GM21367 (cell line): ENCODE measurements at regions not wholly inside any gene's neighbourhood (a gene's known extent, or its start where the extent isn't known, plus 50 kb on each side); places are given as distances from the start of the nearest gene placed in this dataset.

Source experiments
- ATAC-seq: cut with Tn5 transposase; IDR thresholded peaks from one replicate; pipeline ENCODE4 v1.9.1; 2021; ENCODE audit not compliant: unreplicated experiment

DNA sequence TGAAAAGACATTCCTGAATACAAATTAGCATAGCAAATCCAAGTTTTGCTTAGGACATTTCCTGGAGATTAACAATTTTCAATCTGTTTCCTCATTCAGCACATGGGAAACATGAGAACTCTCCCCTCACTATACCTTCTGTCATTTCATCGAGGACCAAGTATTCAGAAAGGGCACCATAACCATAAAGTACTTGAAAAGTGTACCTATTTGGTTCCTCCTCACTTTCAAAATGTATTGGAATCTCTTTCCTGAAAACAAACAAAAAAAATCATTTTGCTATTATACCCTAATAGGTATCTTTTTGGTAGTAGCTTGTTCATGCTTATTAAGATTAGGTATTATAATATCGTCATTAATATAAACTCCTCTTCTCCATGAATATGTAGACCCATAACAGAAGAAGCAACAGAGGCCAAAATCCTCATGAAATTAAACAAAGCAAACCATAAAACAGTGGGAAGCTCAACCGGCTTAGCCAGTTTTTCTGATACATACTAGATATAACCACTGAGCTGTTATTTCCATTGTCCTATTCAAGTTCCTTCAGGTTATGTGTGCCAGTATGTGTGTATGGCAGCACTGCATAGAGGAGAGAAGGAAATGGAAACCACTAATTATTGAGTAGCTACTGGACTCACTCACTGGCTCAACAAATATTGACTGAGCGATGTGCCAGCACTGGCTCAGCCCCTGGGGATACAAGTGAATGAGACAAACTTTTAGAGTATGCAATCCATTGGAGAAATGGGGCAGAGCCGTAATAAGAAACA is 274.0 kb downstream of the MAFB start:
- ATAC-seq = no peak

- no peak for ATAC-seq
Measured at GRCh38 chr20:40410028-40410427, 279.0 kb downstream of the MAFB start.

DNA sequence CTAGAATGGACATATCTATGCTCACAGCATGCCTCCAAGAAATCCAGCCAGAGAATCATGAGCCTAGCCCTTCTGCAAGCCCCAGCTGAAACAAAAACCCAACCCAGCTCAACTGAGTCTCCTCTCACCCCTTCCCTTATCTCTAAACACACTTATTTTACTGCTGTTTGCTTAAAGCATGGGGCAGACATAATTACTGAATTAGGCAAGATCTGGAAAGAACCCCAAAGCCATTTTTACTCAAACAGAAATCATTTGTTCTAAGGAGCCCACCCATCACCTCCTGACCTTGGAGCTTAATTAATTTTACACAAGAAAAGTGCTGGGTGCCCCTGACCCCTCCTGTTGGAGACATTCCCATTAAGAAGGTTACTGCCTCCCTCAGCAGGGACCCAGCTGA is 291.6 kb downstream of the MAFB start:
- no peak for ATAC-seq

DNA sequence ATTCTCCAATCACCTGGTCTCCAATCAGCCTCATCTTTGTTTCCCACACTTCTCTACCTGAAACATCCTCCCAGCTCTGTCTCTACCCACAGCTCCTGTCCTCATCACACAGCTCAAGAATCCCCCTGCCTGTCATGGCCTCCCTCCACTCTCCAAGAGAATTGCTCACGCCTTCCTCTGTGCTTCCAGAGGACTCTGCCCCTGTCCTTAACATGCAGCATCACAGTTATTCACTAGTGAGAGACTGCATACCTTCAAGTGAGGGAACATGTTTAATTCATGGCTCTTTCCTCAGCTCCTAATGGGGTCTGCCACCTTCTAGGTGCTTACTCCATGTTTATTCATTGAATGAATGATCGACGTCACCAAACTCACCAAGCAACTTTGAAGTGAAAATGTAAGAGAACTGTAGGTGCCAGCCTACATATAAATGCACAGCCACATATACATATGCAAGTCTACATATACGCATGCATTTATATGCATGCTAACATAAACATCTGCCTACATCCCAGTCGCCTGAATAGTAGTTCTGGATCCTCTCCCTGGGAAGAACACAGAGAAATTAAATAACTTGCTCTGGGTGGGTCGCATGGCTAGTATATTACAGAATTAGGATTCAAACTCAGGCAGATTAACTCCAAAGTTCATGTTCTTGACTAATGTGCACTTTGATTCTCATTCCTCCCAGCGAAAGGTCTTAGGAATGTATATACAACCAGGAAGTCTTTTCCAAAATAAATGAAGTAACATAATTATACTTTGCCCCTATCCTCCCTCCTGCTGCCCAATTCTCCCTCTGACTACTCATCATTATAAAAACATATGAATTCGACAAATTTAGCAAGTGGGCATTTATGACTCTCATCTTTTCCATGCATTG is 295.6 kb downstream of the MAFB start:
- no peak for ATAC-seq

- no peak for ATAC-seq
Measured at GRCh38 chr20:40390654-40391053, 298.4 kb downstream of the MAFB start.

- ATAC-seq = no peak
Measured at GRCh38 chr20:40370800-40371199, 318.2 kb downstream of the MAFB start.

DNA sequence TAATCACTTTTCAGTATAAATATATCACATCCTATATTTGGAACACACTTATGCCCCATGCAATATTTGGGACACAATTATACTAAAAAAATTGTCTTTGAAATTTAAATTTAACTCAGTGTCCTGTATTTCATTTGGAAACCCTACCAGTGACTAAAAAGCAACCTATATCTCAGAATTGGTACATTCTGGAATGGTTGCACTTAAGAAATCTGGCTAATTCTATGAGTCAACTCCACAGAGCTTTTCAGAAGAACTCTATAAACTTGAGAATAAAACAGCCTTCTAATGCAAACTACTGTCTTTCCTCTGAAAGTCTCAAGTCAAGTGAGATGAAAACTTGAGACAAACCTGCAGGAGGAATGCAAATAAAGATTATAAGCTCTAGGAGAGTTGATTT is 320.2 kb downstream of the MAFB start:
- ATAC-seq = no peak

- ATAC-seq = no peak
Measured at GRCh38 chr20:40361916-40362315, 327.1 kb downstream of the MAFB start.

- ATAC-seq = no peak
Measured at GRCh38 chr20:40359131-40359912, 329.7 kb downstream of the MAFB start.

DNA sequence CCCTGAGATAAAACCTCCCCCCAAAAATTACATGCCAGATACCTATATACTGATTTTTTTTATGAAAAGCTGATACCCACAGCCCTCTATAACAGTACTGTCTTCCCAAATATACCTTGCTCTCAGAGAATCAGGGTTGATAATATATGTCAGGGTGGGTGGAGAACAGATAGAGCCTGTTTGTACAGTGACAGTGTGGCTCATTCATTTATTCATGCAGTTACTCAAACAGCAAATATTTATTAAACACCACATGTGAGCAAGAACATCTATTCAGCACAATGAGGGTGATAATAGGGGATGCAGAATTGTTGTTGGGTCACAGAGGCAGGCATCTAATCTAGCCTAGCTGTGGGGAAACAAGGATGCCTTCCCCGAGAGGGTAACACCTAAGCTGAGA is 334.2 kb downstream of the MAFB start:
- ATAC-seq = no peak

DNA sequence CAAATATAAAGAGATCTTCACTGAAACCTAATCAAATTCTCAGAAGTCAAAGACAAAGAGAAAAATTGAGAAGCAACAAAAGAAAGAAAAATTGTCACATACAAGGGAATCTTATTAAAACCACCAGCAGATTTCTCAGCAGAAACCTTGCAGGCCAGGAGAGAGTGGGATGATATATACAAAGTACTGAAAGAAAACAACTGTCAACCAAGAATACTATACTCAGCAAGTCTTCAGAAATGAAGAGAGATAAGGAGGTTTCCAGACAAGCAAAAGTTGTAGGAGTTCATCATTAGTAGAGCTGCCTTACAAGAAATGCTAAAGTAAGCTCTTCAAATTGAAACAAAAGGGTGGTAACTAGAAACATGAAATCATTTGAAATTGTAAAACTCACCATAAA is 345.6 kb downstream of the MAFB start:
- no peak for ATAC-seq

GRCh38 chr20:40341561-40341960 is 347.5 kb downstream of the MAFB start:
- ATAC-seq = no peak

DNA sequence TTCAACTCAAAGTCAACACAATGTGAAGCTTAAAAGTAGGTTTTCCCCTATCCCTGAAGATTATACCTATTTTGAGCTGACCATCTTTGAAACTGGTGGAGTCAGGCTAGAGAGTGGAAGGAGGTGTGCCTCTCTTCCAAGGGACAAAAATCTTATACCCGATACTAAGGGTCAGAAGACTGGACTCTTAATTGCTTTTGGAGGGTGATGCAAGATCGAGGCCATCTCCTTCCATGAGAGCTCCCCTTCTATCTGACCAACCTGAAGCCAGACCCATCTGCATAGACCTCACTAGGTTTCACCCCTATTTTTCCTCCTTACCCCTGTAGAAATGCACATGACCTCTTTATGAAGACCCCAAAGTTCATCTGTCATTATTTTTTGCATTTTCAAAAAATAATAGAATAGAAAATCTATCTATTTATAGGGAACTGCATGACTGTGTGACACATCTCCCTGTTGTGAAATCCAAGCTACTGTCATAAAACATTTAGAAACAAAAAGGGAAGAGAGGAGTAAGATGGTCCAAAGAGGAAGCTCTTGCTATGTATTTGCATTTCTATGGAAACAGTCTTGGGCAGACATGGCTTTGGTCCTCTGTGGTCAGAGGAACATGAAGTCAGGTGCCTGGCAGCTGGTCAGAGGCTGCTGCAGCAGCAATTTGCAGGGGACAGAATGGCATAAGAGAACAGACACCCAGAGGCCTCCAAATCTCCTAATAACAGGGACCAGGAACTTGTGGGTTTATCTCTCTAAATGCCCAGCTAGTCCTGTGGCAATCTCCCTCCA is 349.2 kb downstream of the MAFB start:
- no peak for ATAC-seq

DNA sequence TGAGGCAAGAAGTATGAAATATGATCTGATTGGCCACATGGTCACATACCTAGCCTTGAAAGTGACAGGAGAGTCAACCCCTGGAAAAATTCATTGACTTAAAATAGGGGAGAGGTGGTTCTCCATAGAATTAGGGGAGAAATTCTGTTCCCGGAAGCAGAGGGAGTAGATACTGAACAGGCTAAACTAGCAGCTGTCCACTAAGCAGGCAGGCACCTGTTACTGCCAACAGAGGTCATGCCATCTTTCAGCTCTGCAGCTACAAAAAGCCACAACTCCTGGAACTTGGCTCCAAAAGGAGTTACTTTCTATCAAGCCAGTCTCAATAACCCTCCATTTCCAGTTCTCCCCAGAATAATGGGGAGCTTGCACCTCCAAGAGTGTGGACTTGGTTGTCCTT is 352.5 kb downstream of the MAFB start:
- ATAC-seq = no peak

GRCh38 chr20:40335901-40336351 is 353.1 kb downstream of the MAFB start:
- no peak for ATAC-seq

GRCh38 chr20:40335437-40335836 is 353.6 kb downstream of the MAFB start:
- ATAC-seq = no peak

GRCh38 chr20:40333591-40333990 is 355.4 kb downstream of the MAFB start:
- ATAC-seq = no peak

- ATAC-seq = no peak
Measured at GRCh38 chr20:40331807-40332560, 357.1 kb downstream of the MAFB start.

- no peak for ATAC-seq
Measured at GRCh38 chr20:40331249-40331648, 357.8 kb downstream of the MAFB start.

- ATAC-seq = no peak
Measured at GRCh38 chr20:40329321-40329720, 359.7 kb downstream of the MAFB start.
